ENCODE measurements at regions not wholly inside any gene's neighbourhood (a gene's known extent, or its start where the extent isn't known, plus 50 kb on each side); places are given as distances from the start of the nearest gene placed in this dataset.

GRCh38 chr1:29743931-29744330 lies 507.6 kb downstream of the PTPRU start:
- DNase-seq = no peak
- Histone ChIP-seq H3K27me3 (no peaks in the 10 kb centered on the region), H3K4me1 (no peaks in the 10 kb centered on the region), H3K4me3 (ENCODE audit: low read depth, low read length) (no peak overlapping the region), H3K9me3 (no peaks in the 10 kb centered on the region), H3K36me3 (no peaks in the 10 kb centered on the region)
- TF ChIP-seq, protein P1, sequence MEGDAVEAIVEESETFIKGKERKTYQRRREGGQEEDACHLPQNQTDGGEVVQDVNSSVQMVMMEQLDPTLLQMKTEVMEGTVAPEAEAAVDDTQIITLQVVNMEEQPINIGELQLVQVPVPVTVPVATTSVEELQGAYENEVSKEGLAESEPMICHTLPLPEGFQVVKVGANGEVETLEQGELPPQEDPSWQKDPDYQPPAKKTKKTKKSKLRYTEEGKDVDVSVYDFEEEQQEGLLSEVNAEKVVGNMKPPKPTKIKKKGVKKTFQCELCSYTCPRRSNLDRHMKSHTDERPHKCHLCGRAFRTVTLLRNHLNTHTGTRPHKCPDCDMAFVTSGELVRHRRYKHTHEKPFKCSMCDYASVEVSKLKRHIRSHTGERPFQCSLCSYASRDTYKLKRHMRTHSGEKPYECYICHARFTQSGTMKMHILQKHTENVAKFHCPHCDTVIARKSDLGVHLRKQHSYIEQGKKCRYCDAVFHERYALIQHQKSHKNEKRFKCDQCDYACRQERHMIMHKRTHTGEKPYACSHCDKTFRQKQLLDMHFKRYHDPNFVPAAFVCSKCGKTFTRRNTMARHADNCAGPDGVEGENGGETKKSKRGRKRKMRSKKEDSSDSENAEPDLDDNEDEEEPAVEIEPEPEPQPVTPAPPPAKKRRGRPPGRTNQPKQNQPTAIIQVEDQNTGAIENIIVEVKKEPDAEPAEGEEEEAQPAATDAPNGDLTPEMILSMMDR (IDR thresholded peaks at IDR 0.05; ENCODE audit: low read depth, low read length) = no peak

DNA sequence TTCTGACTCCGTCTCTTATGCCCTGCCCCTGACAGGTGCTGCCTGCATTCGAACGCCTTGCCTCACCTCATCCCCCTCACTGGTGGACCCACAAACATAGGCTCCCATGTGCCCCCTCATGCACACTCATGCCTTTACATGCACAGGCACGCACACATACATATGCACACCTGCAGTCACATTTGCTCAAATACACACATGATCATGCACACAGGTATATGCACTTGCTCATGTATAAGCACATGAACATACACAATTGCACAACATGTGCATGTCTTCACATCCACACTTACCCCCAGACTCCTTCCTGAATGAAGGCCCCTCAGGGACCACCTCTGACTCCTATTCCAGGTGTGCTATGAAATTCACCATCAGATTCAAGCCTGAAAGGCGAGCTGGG lies 506.9 kb downstream of the PTPRU start:
- TF ChIP-seq, protein P1 (IDR thresholded peaks at IDR 0.05; ENCODE audit: low read depth, low read length) = no peak
- DNase-seq = no peak
- no peak overlapping the region for H3K4me3 ChIP-seq (ENCODE audit: low read depth, low read length)
- H3K27me3 ChIP-seq = no peaks in the 10 kb centered on the region
- H3K4me1 ChIP-seq = no peaks in the 10 kb centered on the region
- H3K9me3 ChIP-seq = no peaks in the 10 kb centered on the region
- no peaks in the 10 kb centered on the region for H3K36me3 ChIP-seq

DNA sequence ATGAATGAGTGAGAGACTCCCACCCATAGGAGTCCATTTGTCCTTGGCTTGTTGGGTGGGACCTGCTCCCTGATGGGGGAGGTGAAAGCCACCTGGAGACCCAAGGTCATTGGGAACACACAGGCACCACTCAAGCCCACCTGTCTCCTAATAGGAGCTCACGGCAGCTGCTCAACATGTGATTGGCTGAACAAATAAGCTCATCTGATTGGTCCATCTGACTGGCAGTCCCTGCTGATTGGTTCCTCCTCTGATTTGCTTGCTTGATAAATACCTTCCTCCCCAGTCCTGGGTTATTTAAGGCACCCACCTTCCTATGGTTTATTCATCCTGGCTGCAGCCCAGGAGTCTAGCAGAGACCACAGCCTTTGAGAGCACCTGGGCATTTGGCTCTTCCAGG lies 502.9 kb downstream of the PTPRU start:
- no peaks in the 10 kb centered on the region for H3K9me3 ChIP-seq
- no peak for DNase-seq
- no peaks in the 10 kb centered on the region for H3K4me1 ChIP-seq
- H3K4me3 ChIP-seq (ENCODE audit: low read depth, low read length) = no peak overlapping the region
- H3K27me3 ChIP-seq = no peaks in the 10 kb centered on the region
- H3K36me3 ChIP-seq = no peaks in the 10 kb centered on the region
- TF ChIP-seq, protein P1 (IDR thresholded peaks at IDR 0.05; ENCODE audit: low read depth, low read length) = no peak

GRCh38 chr1:29736582-29737188 lies 500.4 kb downstream of the PTPRU start:
- Histone ChIP-seq H3K4me3 (ENCODE audit: low read depth, low read length) (no peak overlapping the region), H3K9me3 (no peaks in the 10 kb centered on the region), H3K27me3 (no peaks in the 10 kb centered on the region), H3K36me3 (no peaks in the 10 kb centered on the region), H3K4me1 (no peaks in the 10 kb centered on the region)
- TF ChIP-seq, protein P1 (IDR thresholded peaks at IDR 0.05; ENCODE audit: low read depth, low read length) = no peak
- DNase-seq = no peak

DNA sequence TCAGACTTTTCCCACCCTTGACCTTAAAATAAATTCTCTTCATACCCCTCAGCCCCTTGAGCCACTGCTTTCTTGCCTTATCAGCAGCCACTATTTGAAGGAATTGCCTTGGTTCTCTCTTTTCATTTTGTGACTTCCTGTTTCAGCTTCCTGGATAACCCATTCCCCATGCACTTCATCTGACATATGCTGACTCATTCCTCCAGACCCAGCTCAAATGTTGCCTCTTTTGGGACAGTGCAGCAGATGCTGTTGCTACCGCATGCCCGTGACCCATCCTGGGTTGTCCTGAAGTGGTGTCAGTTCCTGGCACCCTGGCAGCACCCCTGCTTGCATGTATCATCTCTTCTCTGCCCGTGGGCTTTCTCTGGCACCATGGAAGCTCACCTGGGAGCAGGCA lies 496.1 kb downstream of the PTPRU start:
- TF ChIP-seq, protein P1 (IDR thresholded peaks at IDR 0.05; ENCODE audit: low read depth, low read length) = no peak
- DNase-seq = no peak
- no peak overlapping the region for H3K4me3 ChIP-seq (ENCODE audit: low read depth, low read length)
- H3K4me1 ChIP-seq = no peaks in the 10 kb centered on the region
- no peaks in the 10 kb centered on the region for H3K9me3 ChIP-seq
- no peaks in the 10 kb centered on the region for H3K36me3 ChIP-seq
- H3K27me3 ChIP-seq = no peaks in the 10 kb centered on the region

DNA sequence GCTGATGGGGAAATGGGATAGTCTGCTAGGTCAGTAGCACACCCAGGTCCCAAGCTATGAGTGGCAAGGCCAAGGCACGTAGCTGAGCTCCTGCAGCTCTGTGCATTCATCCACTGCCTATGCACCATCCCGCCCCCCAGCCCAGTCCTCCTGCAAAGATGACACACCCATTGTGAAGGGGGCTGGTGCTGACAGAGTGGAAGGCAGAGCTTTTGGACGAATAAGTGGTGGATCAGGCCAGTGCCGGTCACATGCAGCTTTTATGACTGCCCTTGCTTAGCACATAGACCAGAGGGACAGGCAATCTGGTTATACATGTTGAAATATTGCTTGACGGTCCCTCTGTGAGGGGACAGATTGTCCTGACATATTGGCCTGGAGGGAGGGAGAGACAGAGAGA lies 494.3 kb downstream of the PTPRU start:
- H3K4me3 ChIP-seq (ENCODE audit: low read depth, low read length) = no peak overlapping the region
- no peak for DNase-seq
- no peaks in the 10 kb centered on the region for H3K36me3 ChIP-seq
- no peaks in the 10 kb centered on the region for H3K9me3 ChIP-seq
- H3K4me1 ChIP-seq = no peaks in the 10 kb centered on the region
- H3K27me3 ChIP-seq = no peaks in the 10 kb centered on the region
- TF ChIP-seq, protein P1 (IDR thresholded peaks at IDR 0.05; ENCODE audit: low read depth, low read length) = no peak
